ENCODE measurements at regions not wholly inside any gene's neighbourhood (a gene's known extent, or its start where the extent isn't known, plus 50 kb on each side); places are given as distances from the start of the nearest gene placed in this dataset.

DNA sequence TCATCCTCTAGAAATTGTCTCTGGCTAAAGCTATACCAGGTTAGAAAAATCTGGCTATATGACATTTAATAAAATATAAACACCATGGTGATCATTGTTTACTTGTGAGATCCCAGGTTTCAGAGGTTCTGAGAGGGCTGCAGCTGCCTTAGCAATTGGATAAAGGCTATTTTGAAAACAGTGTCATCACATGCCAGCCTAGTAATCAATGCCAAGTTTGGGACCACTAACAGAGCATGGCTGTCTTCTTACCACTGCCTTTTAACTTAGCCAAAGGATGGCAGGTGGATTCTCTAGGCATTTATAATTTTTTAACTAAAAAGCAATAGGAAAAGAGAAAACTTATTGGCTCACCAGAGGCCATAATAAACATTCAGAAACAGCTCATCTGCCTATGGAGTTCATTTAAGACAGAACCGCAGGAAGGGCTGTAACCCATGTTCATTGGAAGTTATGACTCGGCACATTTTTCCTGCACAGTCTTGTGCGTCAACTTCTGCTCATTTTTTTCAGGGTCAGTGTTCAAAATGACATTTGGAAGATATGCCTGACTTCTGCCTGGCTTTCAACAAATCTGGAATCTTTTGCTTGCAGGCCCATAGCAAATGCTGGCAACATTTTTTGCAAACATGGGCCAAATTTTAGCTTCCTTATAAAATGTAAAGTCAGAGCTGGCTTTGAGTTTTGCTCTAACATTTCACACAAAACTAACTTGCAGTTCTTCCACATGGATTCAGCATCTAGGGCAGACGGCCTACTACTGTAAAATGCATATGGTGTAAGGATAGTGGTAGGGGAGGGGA lies 476.0 kb upstream of the TBL1XR1 start:
- DNase-seq (ENCODE audit: low read depth, low spot score): no peak

DNA sequence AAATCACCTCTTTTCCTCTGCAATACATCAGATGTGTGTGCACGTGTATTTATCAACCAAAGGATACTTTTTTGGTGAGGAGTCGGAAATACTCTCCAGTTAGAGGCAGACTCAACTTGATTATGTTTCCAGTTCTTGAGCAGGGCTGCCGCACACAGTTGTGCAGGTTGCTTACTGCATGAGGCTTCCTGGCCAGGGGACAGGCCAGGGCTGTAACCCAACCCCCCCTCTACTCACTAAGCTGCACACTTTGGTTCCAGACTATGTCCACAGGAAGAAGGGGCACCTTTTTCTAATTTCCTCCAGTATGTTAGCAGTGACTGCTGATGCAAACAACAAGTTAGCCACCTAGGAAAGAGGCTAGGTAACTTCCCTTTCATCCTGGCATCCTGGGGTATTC lies 476.9 kb upstream of the TBL1XR1 start:
- no peak for DNase-seq (ENCODE audit: low read depth, low spot score)

DNA sequence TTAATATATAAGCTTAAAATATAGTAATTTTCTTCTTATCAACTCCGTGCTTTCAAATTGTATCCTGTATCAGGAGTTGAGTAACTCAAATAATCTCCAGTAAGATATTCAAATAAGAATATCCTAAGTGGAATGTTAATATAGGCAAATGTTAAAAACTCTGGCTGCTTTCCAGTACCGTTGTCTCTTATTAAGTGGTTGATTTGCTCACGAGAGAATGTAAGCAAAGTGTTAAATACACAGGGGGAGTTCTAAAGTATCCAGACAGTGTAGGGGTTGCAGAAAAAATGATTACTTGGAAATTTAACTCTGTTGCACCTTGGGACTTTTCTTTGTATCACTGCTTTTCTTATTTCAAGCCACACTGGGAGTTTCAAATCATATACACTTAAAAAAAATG lies 478.9 kb upstream of the TBL1XR1 start:
- DNase-seq (ENCODE audit: low read depth, low spot score): no peak

DNA sequence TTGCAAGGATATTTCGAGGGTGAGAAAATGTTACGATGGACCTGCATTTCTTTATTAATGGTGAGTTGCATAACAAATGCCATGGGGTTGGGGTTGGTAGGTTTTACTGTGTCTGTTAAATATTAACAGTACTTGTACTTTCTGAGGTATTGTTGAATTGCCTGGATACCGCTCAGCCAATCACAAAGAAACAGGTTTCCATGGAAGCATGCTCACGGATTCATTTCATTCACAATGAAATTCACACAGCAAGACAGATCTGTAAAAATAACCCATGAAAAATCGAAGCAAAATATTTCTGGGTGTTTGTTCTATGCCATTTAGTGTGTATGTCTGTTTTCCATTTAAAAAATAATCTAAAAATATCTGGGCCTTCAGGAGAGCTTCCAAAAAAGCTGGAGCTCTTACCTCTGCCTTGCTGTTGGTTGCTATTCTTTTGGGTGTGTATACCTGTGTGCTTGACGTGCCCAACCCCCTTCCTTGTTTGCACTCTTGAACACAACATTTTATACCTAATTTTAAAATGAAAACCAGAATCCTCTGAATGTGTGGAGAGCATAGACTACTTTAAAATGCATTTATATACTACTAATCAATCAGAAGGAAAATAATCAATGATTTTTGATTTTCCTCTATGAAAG lies 479.8 kb upstream of the TBL1XR1 start:
- no peak for DNase-seq (ENCODE audit: low read depth, low spot score)

DNA sequence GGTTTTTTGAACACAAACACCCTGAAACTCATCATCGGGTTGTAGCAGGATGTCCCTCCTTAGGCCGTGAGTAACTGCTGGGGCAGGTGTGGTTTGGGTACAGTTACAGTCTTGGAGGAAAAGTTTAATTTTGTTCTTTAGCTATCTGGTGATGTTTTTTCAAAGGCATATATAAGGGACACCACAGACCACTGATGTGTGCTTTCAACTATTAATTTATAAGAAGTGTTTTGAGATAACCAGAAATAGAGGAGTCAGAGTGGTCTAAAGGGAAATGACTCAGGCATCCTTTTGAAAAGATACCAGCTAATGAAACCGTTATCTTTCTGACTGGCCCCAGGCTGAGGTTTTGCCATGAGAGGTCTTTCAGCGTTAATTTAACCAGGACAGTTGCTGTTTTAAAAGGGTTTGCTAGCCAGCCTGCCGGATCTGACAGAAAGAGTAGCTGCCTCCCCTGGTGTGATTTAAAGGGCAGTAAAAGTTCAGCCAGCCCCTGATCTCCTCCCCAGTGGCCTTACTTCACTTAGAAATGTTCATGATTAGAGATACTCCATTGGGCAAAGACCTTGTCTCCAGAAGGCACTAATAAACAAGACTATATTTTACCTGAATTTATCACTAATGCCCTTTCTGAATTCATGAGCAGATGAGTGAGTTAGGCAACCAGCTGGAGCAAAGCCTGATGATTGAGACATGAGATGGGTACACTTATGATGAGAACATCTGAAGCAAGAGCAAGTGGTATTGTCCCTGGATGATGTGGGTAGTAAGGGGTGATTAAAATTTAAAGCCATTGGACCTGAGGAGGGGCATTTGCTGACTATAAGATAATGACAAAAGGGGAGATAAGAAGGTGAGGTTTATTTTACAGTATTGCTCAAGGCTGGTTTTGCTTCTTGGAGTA lies 482.5 kb upstream of the TBL1XR1 start:
- no peak for DNase-seq (ENCODE audit: low read depth, low spot score)

DNA sequence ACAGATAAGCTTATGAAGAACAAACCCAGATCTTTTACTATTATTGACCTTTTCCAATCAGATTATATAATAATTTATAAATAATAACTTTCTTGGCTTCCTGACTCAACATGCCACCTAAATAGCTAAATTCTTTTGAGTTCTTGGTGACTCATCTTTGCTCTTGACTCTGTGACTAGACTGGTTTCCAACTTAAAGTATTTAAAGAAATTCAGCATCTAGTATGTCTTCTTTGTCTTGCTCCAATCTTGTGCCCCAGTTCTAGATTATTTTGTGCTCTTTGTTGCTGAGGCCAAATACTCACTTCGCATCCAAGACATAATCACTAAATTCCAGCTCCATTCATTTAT lies 483.2 kb upstream of the TBL1XR1 start:
- no peak for DNase-seq (ENCODE audit: low read depth, low spot score)

DNA sequence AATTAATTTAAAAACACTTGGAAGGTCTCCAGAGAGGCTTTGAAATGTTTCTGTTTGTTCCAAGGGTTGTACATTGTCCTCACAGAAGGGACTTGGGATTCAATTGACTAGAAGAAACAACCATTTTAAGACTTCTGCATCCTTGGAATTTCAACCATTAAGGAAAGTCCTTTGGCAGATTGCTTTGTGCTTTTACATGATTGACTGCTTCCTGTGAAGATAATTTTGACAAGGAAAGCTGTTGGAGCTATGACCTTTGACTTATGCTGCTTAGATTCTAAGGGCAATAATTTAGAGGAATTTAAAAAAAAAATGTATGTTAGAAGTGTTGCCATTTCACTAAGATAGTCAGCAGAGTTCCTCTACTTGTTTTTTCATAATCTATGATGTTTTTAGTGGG lies 483.9 kb upstream of the TBL1XR1 start:
- no peak for DNase-seq (ENCODE audit: low read depth, low spot score)

DNA sequence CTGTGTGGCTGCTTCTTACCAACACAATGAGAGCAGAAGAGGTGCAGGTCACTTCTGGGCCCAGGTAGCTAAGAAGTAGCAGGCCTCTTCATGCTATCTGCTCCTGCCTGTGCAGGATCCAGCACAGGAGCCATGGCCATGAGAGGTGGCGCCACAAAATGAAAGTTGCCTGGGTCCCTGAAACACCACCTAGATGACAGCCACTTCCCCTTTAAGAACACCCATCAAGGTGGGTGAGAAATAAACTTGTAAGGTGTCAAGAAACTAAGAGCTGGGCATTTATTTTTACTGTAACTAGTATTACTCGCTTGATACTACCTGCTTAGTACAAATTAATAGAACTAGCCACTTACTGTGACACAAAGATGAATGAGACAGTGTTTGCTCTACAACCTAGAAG lies 484.6 kb upstream of the TBL1XR1 start:
- no peak for DNase-seq (ENCODE audit: low read depth, low spot score)

DNA sequence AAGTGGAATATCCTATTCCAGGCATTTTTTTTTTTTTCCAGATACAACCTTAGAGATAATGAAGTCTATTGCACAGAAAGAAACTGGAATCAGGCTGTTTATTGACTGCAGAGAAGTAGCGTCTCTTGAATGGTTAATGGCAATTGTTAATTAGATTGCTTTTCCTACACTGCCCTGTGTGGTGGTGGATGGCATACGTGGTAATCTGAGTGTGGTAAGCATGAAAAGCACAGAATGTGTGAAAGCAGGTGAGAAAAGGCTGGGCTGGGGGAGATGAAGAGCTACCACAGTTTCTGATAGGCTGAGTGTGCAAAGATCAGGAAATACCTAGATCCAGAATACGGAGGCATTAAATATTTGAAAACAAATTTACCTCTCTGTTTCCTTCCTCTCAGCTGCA lies 486.3 kb upstream of the TBL1XR1 start:
- DNase-seq (ENCODE audit: low read depth, low spot score): no peak

DNA sequence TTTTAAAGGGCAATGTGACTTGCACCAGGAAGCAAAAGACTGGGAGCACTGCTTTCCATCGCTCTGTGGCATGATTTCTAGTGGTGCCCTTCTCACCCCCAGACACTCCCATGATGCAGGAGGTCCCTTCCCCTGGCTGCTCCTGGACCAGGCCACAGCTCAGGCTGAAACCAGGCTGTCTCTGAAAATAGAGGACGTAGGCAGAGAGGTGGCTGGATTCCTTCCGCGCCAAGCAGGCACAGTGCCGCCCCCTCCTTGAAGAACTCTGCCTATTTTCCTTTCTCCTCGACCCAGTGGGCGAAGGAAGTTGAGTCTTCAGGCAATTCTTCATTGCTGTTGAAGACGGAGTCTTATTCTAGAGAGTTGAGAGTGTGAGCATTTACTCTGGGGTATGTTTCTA lies 489.4 kb upstream of the TBL1XR1 start:
- DNase-seq (ENCODE audit: low read depth, low spot score): no peak

DNA sequence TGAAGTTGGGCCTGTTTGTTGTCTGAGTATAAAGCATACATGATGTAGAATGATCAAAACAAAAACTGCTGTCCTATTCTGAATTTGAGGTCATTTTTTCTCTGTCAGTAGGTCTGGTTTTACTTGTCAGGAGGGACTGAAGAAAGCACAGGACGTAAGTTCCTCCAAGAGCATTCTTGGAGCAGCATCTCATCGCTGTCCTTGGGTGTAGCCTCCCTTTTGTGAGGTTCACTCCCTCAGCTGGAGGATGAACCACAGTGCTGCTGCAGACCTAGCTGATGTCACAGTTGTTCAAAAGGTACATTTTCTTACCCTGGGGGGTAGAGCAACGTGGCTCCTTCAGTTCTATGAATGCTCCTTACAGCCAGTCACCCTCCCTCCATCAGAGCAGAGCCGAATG lies 490.0 kb upstream of the TBL1XR1 start:
- no peak for DNase-seq (ENCODE audit: low read depth, low spot score)

DNA sequence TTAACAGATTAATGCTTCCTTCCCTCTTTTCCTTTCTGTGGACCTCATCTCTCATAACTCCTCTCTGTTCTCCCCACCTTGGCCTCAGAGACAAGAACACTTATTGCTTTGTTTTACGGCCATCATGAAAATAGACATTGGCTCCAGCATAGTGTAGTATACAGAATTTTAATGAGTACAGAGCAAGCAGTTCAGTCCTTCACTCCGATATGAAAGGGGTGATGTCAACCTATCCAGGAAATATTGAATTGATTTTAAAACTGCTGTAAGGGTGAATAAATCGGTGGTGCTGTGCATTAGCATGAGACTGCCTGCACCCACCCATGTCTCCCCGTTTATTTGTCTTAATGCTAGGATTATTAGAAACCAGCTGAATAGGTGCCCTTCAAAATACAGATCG lies 490.9 kb upstream of the TBL1XR1 start:
- no peak for DNase-seq (ENCODE audit: low read depth, low spot score)

DNA sequence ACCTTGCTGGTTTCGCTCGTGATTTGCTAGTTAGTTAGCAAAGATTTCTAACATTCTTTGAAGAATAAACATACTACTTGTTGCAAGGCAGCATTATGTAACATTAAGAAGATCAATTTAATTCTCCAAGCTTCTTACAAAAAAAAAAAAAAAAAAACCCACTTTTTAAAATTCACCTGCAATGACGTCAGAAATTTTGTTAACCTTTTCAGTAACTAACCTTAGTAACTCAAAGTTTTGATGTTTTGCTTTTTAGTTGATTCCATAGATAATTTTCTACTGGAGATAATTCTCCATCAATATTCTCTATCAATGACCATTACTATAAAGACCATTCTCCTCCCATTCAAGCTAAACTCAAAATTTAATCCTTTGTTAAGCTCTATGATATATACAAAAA lies 491.8 kb upstream of the TBL1XR1 start:
- DNase-seq (ENCODE audit: low read depth, low spot score): no peak

DNA sequence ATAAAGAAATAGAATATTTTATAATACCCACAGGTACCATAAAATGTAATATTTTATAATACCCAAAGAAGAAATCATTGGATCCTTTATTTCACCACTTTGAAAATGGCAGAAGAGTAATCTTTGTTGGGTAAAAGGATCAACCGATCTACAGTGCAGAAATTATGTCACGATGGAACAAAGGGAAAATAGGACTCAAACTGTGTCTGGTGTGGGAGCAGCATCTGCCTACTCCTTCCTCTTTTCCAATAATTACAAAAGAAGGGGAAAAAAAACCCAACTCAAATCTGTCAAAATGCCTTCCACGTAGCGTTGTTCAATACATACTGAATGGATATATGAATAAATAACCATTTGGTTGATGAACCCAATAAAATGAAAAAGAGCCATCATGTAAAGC lies 492.6 kb upstream of the TBL1XR1 start:
- DNase-seq (ENCODE audit: low read depth, low spot score): no peak

DNA sequence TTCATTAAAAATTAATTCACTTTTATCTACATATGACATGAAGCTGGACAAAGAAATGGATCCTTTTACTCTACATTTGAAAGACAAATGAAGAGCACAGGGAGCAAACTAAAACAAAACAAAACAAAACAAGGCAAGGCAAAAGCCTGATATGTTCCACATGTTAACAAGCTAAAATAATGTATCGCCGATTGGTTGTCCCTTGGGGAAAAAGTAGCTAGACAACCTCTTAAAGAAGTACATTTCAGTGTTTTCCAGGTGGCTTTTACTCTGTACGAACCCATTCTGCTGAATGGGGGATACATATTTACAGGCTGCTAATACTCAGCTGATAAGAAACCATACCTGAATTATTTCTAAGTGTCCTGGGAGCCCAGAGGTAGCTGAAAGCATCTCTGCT lies 493.0 kb upstream of the TBL1XR1 start:
- no peak for DNase-seq (ENCODE audit: low read depth, low spot score)

DNA sequence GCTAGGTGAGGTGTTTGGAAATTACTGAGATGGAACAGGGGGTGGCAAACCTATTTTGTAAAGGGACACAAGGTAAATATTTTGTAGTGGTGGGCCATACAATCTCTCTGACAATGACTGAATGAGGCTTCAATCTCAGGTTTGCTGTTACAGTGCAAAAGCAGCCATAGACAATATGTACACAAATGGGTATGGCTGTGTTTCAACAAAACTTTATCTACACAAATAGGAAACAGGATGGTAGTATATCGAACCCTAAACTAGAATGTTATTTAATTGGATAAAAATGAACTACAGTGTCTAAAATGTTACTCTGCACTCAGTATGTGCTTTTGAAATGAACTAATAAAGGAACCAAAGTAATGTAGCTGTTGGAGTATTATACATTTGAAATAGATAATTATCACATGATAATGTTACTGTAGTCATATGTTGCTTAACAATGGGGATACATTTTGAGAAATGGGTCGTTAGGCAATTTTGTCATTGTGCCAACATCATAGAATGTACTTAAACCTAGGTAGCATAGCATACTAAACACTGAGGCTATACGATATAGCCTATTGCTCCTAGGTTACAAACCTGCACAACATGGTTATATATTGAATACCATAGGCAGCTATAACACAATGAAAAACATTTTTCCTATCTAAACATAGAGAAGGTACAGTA lies 495.2 kb upstream of the TBL1XR1 start:
- no peak for DNase-seq (ENCODE audit: low read depth, low spot score)

DNA sequence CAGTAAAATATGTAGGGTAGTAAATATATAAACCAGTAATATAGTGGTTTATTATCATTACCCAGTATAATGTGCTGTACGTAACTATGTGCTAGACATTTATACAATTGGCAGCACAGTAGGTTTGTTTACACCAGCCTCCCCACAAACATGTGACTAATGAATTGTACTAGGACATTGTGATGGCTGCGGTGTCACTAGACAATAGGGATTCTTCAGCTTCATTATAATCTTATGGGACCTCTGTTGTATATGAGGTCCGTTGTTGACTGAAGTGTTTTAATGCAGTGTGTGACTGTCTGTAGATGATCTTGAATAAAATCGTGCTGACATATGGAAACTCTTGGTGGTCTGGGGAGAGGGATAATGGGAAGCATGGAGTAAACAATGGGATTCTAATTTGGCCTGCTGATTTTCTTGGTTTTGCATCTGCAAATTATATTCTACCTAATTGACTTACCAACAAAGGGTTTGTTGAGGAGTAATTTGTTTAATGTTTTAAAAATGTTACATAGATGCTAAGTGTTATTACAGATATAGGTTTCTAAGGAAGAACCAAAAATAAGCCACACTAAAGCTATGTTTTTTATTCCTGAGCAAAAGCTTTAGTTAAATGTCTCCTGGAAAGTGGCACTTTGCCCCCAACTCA lies 496.5 kb upstream of the TBL1XR1 start:
- no peak for DNase-seq (ENCODE audit: low read depth, low spot score)

DNA sequence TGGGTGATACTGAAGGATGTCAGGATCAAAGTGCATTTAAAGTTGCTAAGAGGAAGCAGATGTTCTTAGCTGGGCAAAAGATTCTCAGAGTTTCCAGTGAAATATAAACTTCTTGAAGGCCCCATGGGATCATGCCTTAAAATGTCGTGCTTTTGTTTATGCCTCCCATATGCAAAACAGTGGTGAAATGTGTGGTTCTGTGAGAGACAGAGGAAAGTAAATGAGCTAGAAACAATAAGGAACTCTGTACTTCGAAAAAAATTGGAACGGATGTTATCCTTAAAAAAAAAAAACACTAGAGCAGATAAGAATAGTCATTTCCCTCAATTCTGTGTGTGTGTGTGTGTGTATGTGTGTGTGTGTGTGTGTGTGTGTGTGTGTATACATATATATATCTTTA lies 497.0 kb upstream of the TBL1XR1 start:
- DNase-seq (ENCODE audit: low read depth, low spot score): no peak

DNA sequence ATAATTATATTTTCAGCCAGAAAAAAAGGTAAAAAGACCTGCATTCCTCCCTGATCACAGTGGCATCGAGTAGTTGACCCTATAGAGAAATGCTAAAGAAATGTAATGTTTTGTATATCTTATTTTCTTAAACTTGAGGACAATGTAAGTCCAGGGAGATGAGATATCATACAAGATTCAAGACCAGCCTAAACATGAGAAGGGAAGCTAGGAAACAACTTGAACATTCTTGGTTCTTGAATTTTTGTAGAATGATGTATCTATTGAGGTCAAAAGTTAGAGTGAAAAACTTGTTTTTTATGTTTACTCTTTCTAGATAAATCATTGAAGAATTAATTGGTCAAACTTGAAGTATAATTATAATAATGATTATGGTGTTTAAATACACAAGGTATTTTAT lies 497.7 kb upstream of the TBL1XR1 start:
- DNase-seq (ENCODE audit: low read depth, low spot score): no peak

DNA sequence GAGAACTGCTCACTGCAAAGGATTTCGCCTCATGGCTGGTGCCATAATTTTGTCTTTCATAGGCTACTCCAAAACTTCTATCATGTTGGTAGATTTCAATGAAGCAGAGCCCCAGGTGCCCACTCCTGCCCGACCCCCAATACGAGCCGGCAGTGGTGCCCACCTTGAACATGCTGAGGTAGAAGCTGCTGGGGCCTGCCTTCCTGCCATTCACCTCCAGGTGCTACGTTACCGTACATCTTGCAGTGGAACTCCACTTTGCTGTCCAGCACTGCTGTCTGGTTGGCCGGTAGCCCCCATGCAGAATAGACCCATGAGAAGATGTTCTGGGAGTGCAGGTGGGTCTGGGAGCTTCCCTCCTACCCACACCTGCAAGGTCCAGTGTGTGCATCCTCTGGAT lies 502.8 kb upstream of the TBL1XR1 start:
- no peak for DNase-seq (ENCODE audit: low read depth, low spot score)

DNA sequence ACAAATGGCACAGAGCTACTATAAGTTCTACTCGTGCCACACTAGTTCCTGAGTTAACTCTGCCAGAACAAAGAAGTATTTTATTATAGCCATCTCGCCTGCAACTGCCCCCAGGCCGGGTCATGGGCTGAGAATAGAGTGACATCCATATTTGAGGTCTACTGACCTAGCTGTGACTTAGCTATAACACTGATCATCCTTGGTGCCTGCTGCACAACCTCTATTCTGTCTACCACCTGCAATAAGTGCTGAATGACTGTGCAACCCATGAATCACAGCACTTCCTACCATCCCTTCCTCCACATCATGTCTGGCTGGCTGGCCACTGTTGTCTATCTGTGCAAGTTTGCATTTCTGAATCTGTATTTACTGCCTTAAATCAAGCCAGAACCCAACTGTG lies 506.5 kb upstream of the TBL1XR1 start:
- no peak for DNase-seq (ENCODE audit: low read depth, low spot score)

All from activated CD4-positive, CD25-positive, alpha-beta regulatory T cell treated with anti-CD3 and anti-CD28 coated beads, Interleukin-2, amount 50 U/mL, for 16 hours (primary cell).